ENCODE measurements at regions not wholly inside any gene's neighbourhood (a gene's known extent, or its start where the extent isn't known, plus 50 kb on each side); places are given as distances from the start of the nearest gene placed in this dataset.

DNA sequence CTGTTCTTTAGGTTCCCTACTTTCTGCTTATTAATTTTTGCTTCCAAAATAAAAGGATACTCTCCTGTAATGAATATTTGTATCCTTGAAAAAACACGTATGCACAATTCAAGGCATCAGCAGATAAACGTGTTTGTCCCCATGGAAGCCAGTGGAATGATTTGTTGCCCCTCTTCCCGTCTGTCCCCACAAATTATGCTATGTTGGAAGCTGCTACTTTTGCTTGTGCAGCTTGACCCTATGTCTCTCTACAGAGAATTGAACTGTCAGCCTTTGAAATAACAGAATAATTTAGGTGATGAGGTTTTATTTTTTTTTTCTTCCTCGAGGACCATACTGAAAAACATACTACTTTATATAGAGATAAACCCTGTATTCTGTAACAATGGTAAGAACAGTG lies 401.5 kb upstream of the GOLIM4 start:
- DNase-seq: no peak

GRCh38 chr3:168495932-168496331 lies 400.2 kb upstream of the GOLIM4 start:
- no peak for DNase-seq

GRCh38 chr3:168495270-168495669 lies 399.5 kb upstream of the GOLIM4 start:
- DNase-seq: no peak

GRCh38 chr3:168493412-168494205 lies 397.9 kb upstream of the GOLIM4 start:
- no peak for DNase-seq

- peak in 1 of 2 experiments; percentile 68 for DNase-seq
Measured at GRCh38 chr3:168490981-168491380, 395.3 kb upstream of the GOLIM4 start.

- DNase-seq: peak in 1 of 2 experiments; percentile 74
Measured at GRCh38 chr3:168489301-168489700, 393.6 kb upstream of the GOLIM4 start.

DNA sequence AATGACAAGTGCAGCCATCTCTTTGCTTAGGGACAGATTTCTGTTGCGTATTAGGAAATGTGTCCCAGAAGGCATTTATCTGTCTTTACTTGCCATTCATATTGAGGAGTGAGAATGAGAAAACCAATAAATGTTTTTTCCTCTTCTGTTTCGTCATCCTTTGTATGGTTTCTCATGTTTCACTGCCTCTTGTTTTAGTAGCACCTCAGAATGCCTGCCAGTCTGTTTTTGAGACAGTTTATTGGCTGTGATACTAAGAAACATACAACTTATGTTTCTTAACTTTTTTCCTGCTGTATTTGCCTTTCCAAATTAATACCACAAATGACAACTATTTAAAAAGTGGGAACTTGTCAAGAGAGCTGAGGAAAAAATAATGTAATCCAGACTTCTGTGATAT lies 390.2 kb upstream of the GOLIM4 start:
- DNase-seq: no peak

GRCh38 chr3:168476360-168476980 lies 380.7 kb upstream of the GOLIM4 start:
- DNase-seq: no peak

DNA sequence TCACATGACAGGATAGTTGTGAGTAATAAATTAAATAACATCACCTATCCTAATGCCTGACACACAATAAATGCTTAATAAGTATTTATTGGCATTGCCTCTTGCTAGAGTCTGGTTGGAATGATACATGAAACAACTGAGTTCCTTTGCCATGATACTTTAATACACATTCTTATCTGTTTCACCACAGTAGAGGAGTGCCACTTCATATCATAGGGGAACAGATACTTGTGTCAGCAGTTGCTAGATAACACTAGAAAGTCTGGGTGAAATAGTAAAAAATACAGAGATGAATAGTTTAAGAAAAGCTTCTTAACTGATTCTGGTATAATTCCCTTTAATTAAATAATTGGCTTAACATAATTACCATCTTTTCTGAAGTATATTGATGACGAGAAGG lies 380.0 kb upstream of the GOLIM4 start:
- DNase-seq: no peak

DNA sequence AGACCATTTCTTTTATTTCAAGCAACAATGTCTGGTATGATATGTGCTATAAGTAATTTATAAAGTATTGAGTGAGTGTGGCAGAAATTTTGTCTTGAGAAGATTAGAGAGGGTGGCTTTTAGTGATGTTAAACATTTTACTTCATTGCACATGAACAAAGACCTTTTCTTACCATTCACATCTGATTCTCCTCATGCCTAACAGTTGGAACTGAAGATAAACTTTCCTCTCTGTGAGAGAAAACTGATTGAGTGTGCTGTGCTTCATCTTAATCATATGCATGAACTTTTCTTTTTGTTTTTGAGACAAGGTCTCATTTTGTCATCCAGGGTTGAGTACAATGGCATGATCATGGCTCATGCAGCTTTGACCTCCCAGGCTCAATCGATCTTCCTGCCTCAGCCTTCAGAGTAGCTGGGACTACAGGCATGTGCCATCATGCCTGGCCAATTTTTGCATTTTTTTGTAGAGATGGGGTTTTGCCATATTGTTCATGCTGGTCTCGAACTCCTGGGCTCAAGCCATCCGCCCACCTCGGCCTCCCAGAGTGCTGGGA lies 377.7 kb upstream of the GOLIM4 start:
- DNase-seq: no peak

GRCh38 chr3:168472783-168473182 lies 377.1 kb upstream of the GOLIM4 start:
- DNase-seq: no peak

DNA sequence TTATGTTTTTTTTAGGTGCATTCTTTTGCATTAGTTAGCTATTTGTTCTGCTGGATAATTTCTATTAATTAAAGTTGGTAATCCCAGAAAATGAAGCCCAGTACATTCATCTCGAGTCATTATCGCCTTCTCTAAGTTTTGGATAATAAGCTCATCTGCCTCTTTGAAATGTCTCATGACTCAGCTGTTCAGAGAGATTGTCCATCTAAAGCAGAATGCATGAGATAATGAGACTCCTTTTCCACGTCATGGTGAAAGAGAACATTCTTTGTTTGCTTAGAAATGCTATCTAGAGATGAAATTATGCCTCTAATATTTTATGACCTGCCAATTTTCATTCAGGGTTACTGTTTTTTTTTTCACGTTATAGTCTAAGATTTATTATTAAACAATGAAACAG lies 374.7 kb upstream of the GOLIM4 start:
- DNase-seq: no peak

GRCh38 chr3:168469436-168469835 lies 373.7 kb upstream of the GOLIM4 start:
- DNase-seq: no peak

GRCh38 chr3:168467115-168467714 lies 371.5 kb upstream of the GOLIM4 start:
- DNase-seq: peak; percentile 24 to 50

DNA sequence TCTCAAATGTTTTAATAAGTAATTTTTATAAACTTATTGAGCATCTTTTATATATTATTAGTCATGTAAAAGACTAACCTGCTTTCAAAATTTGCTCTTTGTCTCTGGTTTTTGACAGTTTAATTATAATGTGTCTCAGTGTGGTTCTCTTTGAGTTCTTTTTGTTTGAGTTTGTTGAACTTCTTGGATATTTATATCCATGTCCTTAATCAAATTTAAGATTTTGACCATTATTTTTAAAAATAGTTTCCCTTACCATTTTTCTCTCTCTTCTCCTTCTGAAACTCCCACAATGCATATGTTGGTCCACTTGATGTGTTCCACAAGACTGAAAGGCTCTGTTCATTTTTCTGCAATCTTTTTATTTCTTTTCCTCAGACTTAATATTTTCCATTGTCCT lies 366.1 kb upstream of the GOLIM4 start:
- DNase-seq: no peak

DNA sequence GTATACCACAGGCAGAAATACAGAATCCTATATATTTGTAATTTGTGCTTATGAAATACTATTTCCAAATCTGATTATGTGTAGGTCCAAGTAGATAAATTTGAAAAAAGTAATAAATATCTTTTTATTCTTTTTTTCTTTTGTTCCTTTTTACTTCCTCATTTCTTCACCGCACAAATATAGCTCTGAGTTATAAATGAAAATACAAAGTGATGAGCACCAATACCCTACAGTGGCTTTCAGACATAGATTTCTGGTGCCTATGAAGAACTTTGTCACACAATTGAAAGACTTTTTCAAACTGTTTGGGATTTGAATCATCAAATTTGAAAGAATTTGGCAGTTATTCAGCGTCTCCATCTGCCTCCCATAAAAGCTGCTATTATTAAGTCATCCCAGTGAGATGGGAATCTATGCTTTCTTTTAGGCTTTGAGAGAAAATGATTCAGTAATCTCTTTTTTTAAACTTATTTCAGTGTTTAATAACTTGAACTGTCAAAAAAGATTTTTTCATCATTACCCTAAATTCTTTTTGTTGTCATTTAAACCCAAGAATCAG lies 363.6 kb upstream of the GOLIM4 start:
- peak; percentile 83 to 92 for DNase-seq

GRCh38 chr3:168457954-168458539 lies 362.3 kb upstream of the GOLIM4 start:
- peak in 1 of 2 experiments; percentile 30 for DNase-seq

DNA sequence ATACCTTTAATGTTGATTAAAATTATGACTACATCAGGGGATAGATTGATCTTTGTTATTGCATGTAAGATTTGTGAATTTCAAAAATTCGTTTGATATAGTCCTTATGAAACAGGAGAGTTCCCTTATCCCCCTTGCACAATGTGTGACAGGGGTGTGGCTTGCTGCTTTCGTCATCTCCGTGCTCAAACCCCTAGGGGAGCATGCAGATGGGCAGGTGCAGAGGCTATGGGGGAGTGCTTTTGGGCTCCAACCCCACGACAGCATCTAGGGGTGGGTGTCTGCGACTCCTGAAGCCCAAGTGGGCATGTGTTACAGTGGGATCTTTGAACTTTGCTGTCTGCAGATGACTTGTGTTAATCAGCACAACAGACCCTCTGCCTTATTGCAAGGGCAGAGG lies 360.1 kb upstream of the GOLIM4 start:
- DNase-seq: peak in 1 of 2 experiments; percentile 38

DNA sequence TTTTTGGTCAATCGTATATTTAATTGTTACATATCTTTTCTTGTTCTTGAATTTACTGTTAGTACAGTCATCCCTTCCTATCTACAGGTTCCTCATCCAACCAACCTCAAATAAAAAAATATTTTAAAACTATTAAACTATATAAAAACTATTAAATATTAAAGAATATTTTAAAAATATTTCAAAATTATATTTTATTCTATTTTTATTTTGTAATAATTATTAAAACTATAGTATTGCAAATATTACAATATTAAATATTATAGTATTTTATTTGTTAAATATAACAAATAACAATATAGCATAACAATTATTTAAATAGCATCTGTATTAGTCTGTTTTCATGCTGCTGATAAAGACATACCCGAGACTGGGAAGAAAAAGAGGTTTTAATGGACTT lies 357.9 kb upstream of the GOLIM4 start:
- no peak for DNase-seq

DNA sequence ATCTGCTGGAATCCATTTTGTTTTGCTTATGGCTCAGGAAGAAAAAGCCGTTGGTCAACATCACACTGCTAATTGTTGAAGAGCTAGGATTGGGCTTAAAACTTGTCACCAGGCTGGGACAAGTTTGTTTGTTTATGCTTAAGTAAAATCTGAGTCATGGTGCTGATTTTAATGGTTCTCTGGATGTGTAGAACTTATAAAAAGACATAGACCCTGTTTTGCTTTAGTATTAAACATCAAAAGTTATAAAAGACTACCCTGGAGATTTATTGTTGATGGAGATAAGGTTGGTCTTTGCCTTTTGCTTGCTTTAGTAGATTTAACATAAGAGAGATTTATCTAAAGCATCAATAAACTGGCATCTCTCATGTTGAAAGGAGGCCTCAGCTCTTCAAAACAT lies 348.2 kb upstream of the GOLIM4 start:
- no peak for DNase-seq

DNA sequence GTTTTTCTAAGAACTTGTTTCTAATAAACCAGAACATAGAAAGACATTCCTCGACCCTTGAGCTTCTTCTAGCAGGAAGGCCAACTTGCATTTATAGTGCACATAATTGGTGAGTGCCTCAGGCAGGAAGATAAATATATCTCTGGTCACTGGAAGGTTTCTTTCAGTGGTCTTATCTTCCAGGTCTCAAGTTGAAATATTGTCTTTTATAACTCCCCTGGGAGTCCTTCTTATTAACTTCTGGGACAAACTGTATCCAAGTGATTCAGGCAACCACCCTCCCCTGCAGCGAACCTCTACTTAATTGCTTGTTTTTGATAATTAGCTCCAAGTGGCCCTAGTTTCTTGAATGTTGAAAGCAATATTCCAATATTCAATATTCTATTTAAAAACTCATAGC lies 346.8 kb upstream of the GOLIM4 start:
- no peak for DNase-seq

GRCh38 chr3:168436245-168436724 lies 340.6 kb upstream of the GOLIM4 start:
- DNase-seq: no peak

- no peak for DNase-seq
Measured at GRCh38 chr3:168431491-168431890, 335.8 kb upstream of the GOLIM4 start.
